ENCODE measurements at regions not wholly inside any gene's neighbourhood (a gene's known extent, or its start where the extent isn't known, plus 50 kb on each side); places are given as distances from the start of the nearest gene placed in this dataset.

- TF ChIP-seq, protein P1, sequence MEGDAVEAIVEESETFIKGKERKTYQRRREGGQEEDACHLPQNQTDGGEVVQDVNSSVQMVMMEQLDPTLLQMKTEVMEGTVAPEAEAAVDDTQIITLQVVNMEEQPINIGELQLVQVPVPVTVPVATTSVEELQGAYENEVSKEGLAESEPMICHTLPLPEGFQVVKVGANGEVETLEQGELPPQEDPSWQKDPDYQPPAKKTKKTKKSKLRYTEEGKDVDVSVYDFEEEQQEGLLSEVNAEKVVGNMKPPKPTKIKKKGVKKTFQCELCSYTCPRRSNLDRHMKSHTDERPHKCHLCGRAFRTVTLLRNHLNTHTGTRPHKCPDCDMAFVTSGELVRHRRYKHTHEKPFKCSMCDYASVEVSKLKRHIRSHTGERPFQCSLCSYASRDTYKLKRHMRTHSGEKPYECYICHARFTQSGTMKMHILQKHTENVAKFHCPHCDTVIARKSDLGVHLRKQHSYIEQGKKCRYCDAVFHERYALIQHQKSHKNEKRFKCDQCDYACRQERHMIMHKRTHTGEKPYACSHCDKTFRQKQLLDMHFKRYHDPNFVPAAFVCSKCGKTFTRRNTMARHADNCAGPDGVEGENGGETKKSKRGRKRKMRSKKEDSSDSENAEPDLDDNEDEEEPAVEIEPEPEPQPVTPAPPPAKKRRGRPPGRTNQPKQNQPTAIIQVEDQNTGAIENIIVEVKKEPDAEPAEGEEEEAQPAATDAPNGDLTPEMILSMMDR (IDR thresholded peaks at IDR 0.05; ENCODE audit: control insufficient read depth, extremely low read depth, insufficient read depth), result no peak
- no peak for DNase-seq (ENCODE audit: low read depth)
- H3K4me3 ChIP-seq (ENCODE audit: low read depth, low read length), result no peak overlapping the region
These were observed 1730.3 kb upstream of the TENM3 start for GRCh38 chr4:180512801-180513475.

DNA sequence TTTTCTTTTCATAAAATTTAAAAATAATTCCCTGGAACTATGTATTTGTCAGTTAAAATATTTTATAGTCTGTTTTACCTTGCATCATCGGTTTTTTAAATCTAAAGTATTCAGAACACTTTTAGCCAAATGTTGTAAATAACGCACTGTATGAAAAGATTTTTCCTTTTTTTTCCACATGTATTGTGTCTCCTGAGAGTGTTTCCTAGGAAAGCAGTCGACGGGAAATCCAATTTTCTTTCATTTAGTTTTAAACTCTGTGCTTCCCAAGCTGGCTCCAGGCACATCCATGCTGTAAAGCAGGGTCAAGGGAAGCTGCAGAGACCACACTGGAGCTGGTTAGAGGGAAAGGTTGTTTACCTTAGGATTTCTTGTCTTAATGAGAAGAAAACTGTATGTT, 1724.3 kb upstream of the TENM3 start:
- no peak for DNase-seq (ENCODE audit: low read depth)
- TF ChIP-seq, protein P1 (IDR thresholded peaks at IDR 0.05; ENCODE audit: control insufficient read depth, extremely low read depth, insufficient read depth), result no peak
- H3K4me3 ChIP-seq (ENCODE audit: low read depth, low read length), result no peak overlapping the region

- DNase-seq (ENCODE audit: low read depth), result no peak
- TF ChIP-seq, protein P1 (IDR thresholded peaks at IDR 0.05; ENCODE audit: control insufficient read depth, extremely low read depth, insufficient read depth), result no peak
- no peak overlapping the region for H3K4me3 ChIP-seq (ENCODE audit: low read depth, low read length)
These were observed 1722.0 kb upstream of the TENM3 start for GRCh38 chr4:180521181-180521580.

GRCh38 chr4:180525523-180526077, 1717.6 kb upstream of the TENM3 start:
- no peak overlapping the region for H3K4me3 ChIP-seq (ENCODE audit: low read depth, low read length)
- TF ChIP-seq, protein P1 (IDR thresholded peaks at IDR 0.05; ENCODE audit: control insufficient read depth, extremely low read depth, insufficient read depth), result no peak
- no peak for DNase-seq (ENCODE audit: low read depth)

DNA sequence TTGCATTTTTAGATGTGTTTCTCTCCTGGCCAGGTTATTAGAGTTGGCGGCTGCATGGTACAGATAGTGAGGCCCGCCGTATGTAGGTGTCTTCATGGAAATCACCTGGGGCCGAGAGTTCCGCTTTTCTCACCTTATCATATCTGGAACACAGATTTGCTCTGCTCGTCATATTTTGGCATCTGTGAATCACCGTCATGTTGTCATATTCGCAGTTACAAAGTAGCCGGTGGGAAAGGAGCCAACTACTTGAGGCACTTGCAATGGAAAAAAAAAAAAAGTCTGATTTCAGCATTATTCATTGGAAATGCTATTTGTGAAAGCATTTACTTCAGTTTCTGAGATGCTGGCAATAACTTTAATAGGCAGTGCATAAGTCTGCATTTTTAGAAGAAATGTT, 1715.2 kb upstream of the TENM3 start:
- DNase-seq (ENCODE audit: low read depth), result no peak
- H3K4me3 ChIP-seq (ENCODE audit: low read depth, low read length), result no peak overlapping the region
- TF ChIP-seq, protein P1 (IDR thresholded peaks at IDR 0.05; ENCODE audit: control insufficient read depth, extremely low read depth, insufficient read depth), result no peak

DNA sequence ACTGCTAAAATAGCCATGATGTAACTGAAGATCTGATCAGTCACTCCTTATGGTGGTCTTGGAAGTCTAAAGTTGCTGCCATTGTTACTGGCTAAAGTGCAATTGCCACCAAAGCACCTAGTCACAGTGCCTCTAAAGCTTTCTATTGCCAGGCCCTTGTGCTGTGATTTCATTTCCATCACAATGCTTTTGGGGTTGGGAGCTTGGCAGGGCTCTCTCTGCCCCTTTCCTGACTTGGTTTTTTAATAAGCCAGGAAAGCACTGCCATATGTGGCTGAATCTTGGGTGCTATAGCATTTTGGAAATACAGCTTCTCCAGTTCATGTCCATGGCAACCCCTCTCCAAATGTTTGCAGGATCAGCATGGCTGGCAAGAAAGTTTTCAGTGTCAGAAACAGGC, 1712.4 kb upstream of the TENM3 start:
- TF ChIP-seq, protein P1 (IDR thresholded peaks at IDR 0.05; ENCODE audit: control insufficient read depth, extremely low read depth, insufficient read depth), result no peak
- DNase-seq (ENCODE audit: low read depth), result no peak
- no peak overlapping the region for H3K4me3 ChIP-seq (ENCODE audit: low read depth, low read length)

GRCh38 chr4:180532691-180533090, 1710.5 kb upstream of the TENM3 start:
- H3K4me3 ChIP-seq (ENCODE audit: low read depth, low read length), result no peak overlapping the region
- DNase-seq (ENCODE audit: low read depth), result no peak
- TF ChIP-seq, protein P1 (IDR thresholded peaks at IDR 0.05; ENCODE audit: control insufficient read depth, extremely low read depth, insufficient read depth), result no peak

All from LNCaP clone FGC (cell line).